ENCODE measurements at regions not wholly inside any gene's neighbourhood (a gene's known extent, or its start where the extent isn't known, plus 50 kb on each side); places are given as distances from the start of the nearest gene placed in this dataset.

- no peaks in the 10 kb centered on the region for H4K20me1 ChIP-seq (ENCODE audit: insufficient read depth)
- ChIA-PET POLR2A (no interaction called here), RAD21 (ENCODE audit: low non-redundant PET in 1 of 2, low total read pairs in 2 of 2, uncharacterized antibody in 2 of 2, unreplicated experiment in 2 of 2) (no interaction called here), CTCF (no interaction called here)
- no peak overlapping the region for H3K4me3 ChIP-seq (replicated peaks in 1 of 2; ENCODE audit: low read depth in 1 of 2, low read length in 2 of 2)
- H3K36me3 ChIP-seq (ENCODE audit: control insufficient read depth in 1 of 2, insufficient read depth in 2 of 2, low read length in 2 of 2), result no peaks in the 10 kb centered on the region
- intact Hi-C loops (cut with micrococcal nuclease), result no loop called here
- H3K9ac ChIP-seq (ENCODE audit: low read length), result no peak overlapping the region
- no peaks in the 10 kb centered on the region for H3K79me2 ChIP-seq (ENCODE audit: insufficient read depth, low read length)
- ATAC-seq (no peak), DNase-seq (ENCODE audit: low read depth, low spot score) (no peak)
- H3K27me3 ChIP-seq (ENCODE audit: insufficient read depth, low read length), result peaks cover 42% of the 10 kb centered on the region
- no peak overlapping the region for H2AFZ ChIP-seq (ENCODE audit: low read depth, low read length, poor library complexity, severe bottlenecking)
- no peaks in the 10 kb centered on the region for H3K4me1 ChIP-seq (ENCODE audit: control insufficient read depth in 1 of 2, insufficient read depth in 2 of 2, low read length in 2 of 2)
- no peak overlapping the region for H3K4me2 ChIP-seq (ENCODE audit: low read length)
- BruUV-seq (replicated peaks), result no TSS peak
- H3K9me2 ChIP-seq (ENCODE audit: insufficient read depth), result no peaks in the 10 kb centered on the region
- no peak overlapping the region for H3K27ac ChIP-seq (ENCODE audit: low read depth, low read length)
- TF ChIP-seq CBX3 (IDR thresholded peaks at IDR 0.05; ENCODE audit: low read depth) (no peak), RAD21 (IDR thresholded peaks at IDR 0.05; ENCODE audit: low read depth) (no peak), ZBTB33 (IDR thresholded peaks at IDR 0.05; ENCODE audit: extremely low read depth, insufficient replicate concordance, low read length) (no peak), TCF7L2 (IDR thresholded peaks at IDR 0.05; ENCODE audit: borderline replicate concordance, extremely low read depth, insufficient read depth, insufficient read length) (no peak), POLR2A (IDR thresholded peaks at IDR 0.05; ENCODE audit: borderline replicate concordance, extremely low read depth, insufficient read depth, insufficient read length) (no peak), ATF3 (IDR thresholded peaks at IDR 0.05) (no peak), EGR1 (IDR thresholded peaks at IDR 0.05; ENCODE audit: low read depth) (no peak), ZNF274 (IDR thresholded peaks at IDR 0.05; ENCODE audit: low read depth, low read length) (no peak), EZH2 (IDR thresholded peaks at IDR 0.05) (no peak), MAX (IDR thresholded peaks at IDR 0.05) (no peak), EZH2phosphoT487 (IDR thresholded peaks at IDR 0.05; ENCODE audit: borderline replicate concordance) (no peak), ELF1 (IDR thresholded peaks at IDR 0.05; ENCODE audit: borderline replicate concordance, low read depth) (no peak), POLR2AphosphoS5 (IDR thresholded peaks at IDR 0.05; ENCODE audit: low read depth, low read length) (no peak), YY1 (IDR thresholded peaks at IDR 0.05; ENCODE audit: extremely low read depth, insufficient replicate concordance, low read depth, low read length) (no peak), CTCF (IDR thresholded peaks at IDR 0.05 in 2 of 3, conservative IDR thresholded peaks at IDR 0.05 in 1 of 3; ENCODE audit: borderline replicate concordance in 1 of 3, insufficient read depth in 1 of 3, low read depth in 2 of 3, low read length in 2 of 3) (no peak), REST (IDR thresholded peaks at IDR 0.05; ENCODE audit: low read depth) (no peak), SRF (IDR thresholded peaks at IDR 0.05; ENCODE audit: low read depth) (no peak), FOSL1 (IDR thresholded peaks at IDR 0.05; ENCODE audit: low read depth) (no peak), SP1 (IDR thresholded peaks at IDR 0.05; ENCODE audit: low read depth) (no peak), ZFX (IDR thresholded peaks at IDR 0.05) (no peak)
- 0 out of 4 replicates have a peak, but pooled peaks cover 0 to 4% of the 10 kb centered on the region in 2 experiments for H3K9me3 ChIP-seq (ENCODE audit: control insufficient read depth in 1 of 2, insufficient read depth in 1 of 2, low read depth in 1 of 2, low read length in 2 of 2)
These were observed 63.8 kb downstream of the MRPL46 start for GRCh38 chr15:88403351-88403791.
